Nucleus accumbens (tissue), 56 donors: ENCODE measurements at regions not wholly inside any gene's neighbourhood (a gene's known extent, or its start where the extent isn't known, plus 50 kb on each side); places are given as distances from the start of the nearest gene placed in this dataset.
"Not testable (repeated sequence)": the region's sequence is repeated elsewhere in the genome, so short reads cannot be mapped to it uniquely, and the experiment has no call there.

Source experiments
- DNase-seq, 56 donors: peaks; one replicate each; lab custom pipeline; 2025; lab: John Stamatoyannopoulos, UW

GRCh38 chr4:154164931-154165839 is 326.4 kb downstream of the DCHS2 start:
- no peak for DNase-seq

- DNase-seq, result no peak
Observed at GRCh38 chr4:154160519-154161301, 330.9 kb downstream of the DCHS2 start.

- DNase-seq, result no peak
Observed at GRCh38 chr4:154158361-154159155, 333.0 kb downstream of the DCHS2 start.

GRCh38 chr4:154152546-154152945 is 339.1 kb downstream of the DCHS2 start:
- no peak for DNase-seq

DNA sequence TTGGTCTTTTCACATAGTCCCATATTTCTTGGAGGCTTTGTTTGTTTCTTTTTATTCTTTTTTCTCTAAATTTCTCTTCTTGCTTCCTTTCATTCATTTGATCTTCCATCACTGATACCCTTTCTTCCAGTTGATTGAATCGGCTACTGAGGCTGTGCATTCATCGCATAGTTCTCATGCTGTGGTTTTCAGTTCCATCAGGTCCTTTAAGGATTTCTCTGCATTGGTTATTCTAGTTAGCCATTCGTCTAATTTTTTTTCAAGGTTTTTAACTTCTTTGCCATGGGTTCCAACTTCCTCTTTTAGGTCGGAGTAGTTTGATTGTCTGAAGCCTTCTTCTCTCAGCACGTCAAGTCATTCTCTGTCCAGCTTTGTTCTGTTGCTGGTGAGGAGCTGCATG is 342.4 kb downstream of the DCHS2 start:
- not testable (repeated sequence) for DNase-seq

- DNase-seq, result no peak
Observed at GRCh38 chr4:154143720-154144119, 347.9 kb downstream of the DCHS2 start.

DNA sequence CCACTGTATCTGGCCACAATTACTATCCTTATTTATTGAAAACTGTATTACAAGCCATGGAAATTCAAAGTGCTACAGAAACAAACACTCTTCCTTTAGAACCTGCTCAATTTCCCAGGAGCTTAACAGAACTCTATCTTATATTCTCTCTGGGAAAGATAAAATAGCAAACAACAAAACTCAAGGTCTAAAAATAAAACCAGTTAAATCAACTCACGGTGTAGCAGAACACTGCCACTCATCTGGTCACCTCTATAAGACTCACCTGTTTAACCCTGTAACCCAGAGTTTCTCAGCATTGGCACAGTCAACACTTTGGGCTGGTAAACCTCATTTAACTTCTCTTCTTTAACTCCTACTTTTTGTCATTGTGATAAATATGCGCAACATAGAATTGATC is 348.9 kb downstream of the DCHS2 start:
- DNase-seq, result no peak

DNA sequence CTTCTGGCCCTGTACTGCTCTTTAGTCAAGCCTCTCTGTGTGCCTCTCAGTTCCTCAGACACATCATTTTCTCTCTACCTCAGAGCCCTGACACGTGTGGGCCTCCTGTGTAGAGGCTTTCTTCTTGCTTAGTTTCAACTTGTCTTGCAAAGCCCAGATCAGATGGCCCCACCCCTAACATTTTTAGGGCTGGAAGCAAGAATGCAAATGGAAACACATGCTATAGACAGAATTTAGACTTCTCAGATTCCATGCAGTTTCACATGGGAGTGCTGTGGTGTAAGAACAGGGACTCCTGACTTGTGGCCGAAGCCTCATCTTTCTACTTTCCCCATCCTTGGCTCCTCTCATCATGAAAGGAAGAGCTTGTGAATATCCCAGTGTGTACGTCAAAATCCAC is 350.7 kb downstream of the DCHS2 start:
- DNase-seq, result no peak

GRCh38 chr4:154137320-154137905 is 348.5 kb upstream of the SFRP2 start:
- DNase-seq, result no peak

DNA sequence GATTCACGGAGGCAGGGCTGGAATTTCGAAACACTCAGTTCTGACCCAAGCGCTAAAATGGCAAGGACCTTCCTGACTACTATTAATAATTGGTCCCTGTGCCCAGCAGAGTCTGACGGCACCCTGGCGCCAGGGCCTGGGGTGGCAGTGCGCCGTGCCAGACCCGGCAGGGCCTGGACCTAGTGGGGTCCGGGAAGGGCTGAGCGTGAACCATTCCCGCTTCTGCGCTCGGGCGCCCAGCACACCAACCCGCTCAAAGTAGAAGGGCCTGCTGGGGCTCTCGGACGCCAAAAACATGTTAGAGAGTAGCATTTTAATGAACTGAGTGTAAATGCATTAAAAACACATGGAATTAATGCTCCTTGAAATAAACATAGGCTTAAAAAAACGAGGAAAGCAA is 346.7 kb upstream of the SFRP2 start:
- DNase-seq, result no peak

GRCh38 chr4:154132406-154132805 is 343.5 kb upstream of the SFRP2 start:
- no peak for DNase-seq

GRCh38 chr4:154126276-154126675 is 337.4 kb upstream of the SFRP2 start:
- no peak for DNase-seq

DNA sequence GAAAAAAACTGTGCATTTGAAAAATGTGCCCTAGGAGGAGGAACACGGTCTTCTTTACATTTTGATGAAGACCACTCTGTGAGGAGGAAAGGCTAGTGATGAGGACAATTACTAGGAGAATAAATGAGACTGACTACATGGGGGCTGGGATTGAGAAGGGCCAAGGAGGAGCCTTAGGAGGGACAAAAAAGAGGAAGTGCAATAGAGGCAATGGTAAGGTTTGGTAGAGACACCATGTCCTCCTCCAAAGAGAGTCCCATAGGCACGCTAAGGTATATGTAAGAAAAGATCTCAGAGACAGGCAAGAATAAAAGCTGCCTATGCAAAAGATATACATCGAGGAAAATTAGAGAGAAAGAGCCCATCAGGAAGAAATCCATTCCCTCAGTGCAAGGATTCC is 336.5 kb upstream of the SFRP2 start:
- DNase-seq, result no peak

GRCh38 chr4:154124539-154125255 is 335.8 kb upstream of the SFRP2 start:
- no peak for DNase-seq

DNA sequence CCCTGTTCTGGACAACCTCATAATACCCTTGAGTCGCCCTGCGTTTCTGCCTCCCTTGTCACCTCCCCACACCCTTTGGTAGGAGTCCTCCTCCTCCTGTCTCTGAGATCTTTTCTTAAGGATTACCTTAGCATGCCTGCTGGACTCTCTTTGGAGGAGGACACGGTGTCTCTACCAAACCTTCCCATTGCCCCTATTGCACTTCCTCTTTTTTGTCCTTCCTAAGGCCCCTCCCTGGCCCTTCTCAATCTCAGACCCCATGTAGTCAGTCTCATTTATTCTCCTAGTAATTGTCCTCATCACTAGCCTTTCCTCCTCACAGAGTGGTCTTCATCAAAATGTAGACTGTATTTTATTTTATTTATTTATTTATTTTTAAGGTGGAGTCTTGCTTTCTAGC is 335.0 kb upstream of the SFRP2 start:
- no peak for DNase-seq

DNA sequence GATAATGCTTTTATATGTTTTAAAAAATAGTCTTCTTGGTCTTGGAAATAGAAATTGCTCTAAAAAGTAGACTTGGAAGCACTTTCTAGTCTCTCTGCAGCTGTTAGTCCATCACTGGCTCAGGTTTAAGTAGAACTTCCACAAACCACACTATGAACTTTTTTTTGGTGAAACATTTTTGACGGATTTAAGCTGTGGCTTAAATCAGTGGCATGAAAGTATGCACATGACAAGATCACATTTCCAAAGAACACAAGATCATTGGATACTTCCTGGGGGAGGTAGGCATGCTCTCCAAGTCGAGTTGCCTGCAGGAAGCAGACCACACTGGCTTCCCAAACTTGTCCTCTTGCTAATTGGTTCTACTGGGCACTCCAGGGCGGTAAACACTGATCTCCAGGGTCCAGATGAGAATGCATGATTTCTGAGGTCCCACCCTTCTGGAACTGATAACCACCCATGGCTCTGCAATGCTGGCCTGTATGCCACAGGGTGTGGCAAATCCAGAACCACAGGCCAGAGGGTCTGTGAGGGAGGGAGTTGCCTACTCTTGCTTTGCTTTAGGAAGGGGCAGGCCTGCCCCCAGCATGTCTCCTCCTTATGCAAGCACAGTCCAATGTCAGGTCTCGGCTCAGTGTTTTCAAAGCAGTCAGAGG is 331.9 kb upstream of the SFRP2 start:
- DNase-seq, result no peak

DNA sequence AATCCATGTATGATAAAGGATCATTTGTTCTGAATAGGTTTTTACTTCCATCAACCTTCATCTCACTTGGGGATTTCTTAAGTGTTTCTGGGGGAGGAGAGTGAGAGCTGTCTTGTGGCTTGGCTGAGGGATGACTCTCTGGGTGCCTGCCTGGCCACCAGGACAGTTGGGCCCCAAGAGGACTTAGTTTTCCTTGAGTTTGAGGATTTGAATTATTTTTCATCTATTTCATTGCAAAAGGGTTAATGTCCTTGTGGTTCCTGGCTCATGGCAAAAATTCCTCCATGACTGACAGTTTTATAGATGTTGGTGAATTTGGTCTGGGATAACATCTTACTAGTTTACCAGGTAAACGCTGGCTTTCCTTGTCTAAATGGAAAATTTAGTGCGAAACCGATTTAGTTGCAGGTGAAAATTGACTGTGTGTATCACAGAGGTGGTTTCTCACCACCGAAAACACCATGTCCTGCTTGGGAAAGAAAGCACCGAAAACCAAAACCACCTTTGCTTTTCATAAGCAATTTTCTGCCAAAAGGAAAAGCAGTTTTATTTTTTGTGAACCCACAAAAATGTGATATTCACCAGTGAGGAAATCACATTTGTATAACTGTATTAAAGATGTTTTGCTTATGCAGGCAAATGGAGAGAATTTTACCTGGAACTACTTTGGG is 331.3 kb upstream of the SFRP2 start:
- DNase-seq, result no peak

DNA sequence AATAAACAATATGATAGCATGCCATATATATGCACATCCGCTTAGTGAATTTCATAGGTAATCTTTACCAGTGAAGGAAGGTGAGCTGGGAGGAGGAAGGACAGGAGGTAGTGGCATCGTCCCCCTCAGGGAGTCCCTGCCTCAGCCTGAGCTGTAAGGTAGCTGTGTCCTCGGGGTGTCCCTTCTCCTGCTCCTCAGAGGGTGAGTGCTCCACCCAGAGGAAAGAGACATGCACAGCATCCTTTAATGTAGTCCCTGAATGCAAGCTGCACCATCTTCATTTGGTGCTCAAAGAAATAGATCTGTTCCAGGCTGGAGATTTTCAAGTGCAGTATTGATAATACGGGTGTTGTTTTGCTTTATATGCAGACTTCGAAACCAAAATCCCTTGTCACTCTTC is 330.4 kb upstream of the SFRP2 start:
- no peak for DNase-seq

DNA sequence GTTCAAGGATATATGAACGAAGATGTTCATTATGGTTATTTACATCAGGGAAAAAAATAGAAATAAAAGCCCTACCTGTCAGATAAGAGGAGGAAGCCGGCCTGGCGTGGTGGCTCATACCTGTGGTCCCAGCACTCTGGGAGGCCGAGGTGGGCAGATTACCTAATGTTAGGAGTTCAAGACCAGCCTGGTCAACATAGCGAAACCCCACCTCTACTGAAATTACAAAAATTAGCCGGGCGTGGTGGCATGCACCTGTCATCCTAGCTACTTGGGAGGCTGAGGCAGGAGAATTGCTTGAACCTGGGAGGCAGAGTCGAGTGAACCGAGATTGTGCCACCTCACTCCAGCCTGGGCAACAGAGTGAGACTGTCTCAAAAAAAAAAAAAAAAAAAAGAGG is 328.8 kb upstream of the SFRP2 start:
- DNase-seq, result not testable (repeated sequence)
